ENCODE measurements at regions not wholly inside any gene's neighbourhood (a gene's known extent, or its start where the extent isn't known, plus 50 kb on each side); places are given as distances from the start of the nearest gene placed in this dataset.

DNA sequence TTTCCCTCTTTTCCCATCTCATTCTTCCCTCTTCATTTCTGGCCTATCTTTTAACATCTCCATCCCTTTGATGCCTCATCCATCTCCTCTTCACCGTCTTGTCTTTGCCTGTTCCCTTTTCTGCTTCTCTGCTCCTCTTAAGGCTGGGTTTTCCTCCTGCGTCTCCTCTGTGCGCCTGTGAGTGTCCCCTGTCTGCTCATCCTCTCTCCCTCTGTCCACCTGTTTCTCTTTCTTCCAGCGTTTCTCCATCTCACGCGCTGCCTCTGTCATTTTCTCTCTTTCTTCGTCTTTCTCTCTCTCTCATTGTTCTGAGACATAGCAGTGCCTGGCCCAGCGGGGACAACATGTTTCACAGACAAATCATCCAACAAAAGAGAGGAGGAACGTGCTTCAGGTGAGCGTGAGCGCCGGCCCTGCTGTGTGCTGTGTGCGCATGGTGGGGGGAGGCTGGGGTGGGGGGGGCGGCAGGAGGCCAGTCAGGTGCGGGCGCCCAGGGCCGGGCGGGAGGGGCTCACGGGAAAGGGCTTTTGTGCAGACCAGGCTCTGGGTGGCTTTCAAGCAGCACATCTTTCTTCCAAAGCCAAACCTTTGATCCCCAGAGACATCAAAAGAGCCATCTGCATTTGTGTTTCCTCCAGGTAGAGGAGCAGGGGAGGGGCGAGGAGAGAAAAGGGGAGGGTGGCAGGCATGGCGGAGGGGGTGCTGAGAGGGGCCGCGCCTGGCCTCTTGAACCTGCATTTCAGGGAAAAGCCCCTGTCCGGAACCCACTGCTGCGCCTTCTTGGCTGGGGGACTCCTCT lies 121.3 kb downstream of the VEGFA start:
- H3K27ac ChIP-seq, result no peak overlapping the region
- H3K4me3 ChIP-seq (ENCODE audit: low read depth in 1 of 2, low read length in 1 of 2), result no peak overlapping the region
- H3K36me3 ChIP-seq, result no peaks in the 10 kb centered on the region
- H3K27me3 ChIP-seq, result peaks cover 21% of the 10 kb centered on the region
- TF ChIP-seq CTCF (IDR thresholded peaks at IDR 0.05), result no peak
- no peaks in the 10 kb centered on the region for H3K9me3 ChIP-seq
- H3K4me1 ChIP-seq (ENCODE audit: control insufficient read depth in 1 of 2, insufficient read depth in 1 of 2, low read depth in 1 of 2, low read length in 1 of 2), result peaks cover 0 to 10% of the 10 kb centered on the region in 2 experiments

DNA sequence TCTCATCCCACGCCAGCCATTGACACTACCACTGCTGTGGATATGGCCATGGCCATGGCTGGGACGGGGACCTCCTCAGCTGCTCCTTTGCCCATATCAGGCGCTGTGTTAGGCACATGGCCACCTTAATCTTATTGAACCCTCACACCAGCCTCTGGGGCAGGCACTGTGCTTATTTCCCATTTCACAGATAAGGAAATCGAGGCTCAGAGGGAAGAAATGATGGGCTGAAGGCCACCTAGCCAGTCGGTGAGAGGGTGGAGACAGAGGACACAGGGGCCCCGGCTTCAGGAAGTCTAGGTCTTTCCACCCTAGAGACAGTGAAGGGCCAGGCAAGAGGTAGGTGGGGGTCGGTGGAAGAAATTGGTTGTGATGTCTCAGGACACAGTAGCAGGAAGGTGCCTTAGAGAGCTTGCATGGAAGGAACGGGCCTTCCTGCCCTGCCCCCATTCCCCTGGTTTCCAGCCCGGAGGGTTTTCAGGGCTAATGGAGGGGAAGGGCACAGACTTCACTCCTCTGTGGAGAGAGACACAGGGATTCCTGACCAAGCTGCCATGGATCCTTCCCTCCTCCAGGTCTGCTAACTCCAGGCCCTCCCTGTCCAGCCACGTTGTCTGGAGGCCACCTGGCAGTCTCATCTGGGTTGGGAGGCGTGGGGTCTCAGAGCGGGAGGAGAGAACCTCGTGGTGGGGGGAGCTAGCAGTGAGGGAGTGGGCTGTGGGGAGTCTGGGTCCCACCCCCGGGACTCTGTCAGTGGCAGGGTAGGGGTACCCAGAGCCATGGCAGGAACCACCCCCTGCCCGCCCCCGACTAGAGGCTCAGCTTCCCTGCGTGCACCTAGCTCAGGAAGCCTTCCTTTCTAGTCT lies 120.4 kb downstream of the VEGFA start:
- Histone ChIP-seq H3K4me1 (ENCODE audit: control insufficient read depth in 1 of 2, insufficient read depth in 1 of 2, low read depth in 1 of 2, low read length in 1 of 2) (peaks cover 0 to 10% of the 10 kb centered on the region in 2 experiments), H3K27ac (no peak overlapping the region), H3K36me3 (no peaks in the 10 kb centered on the region), H3K4me3 (ENCODE audit: low read depth in 1 of 2, low read length in 1 of 2) (no peak overlapping the region), H3K27me3 (peaks cover 21% of the 10 kb centered on the region), H3K9me3 (no peaks in the 10 kb centered on the region)
- TF ChIP-seq CTCF (IDR thresholded peaks at IDR 0.05), result no peak

GRCh38 chr6:43887906-43888683 lies 118.1 kb downstream of the VEGFA start:
- H3K4me3 ChIP-seq (ENCODE audit: low read depth in 1 of 2, low read length in 1 of 2), result no peak overlapping the region
- TF ChIP-seq CTCF (IDR thresholded peaks at IDR 0.05), result no peak
- no peak overlapping the region for H3K27ac ChIP-seq
- no peaks in the 10 kb centered on the region for H3K36me3 ChIP-seq
- H3K27me3 ChIP-seq, result peaks cover 21% of the 10 kb centered on the region
- peaks cover 0 to 10% of the 10 kb centered on the region in 2 experiments for H3K4me1 ChIP-seq (ENCODE audit: control insufficient read depth in 1 of 2, insufficient read depth in 1 of 2, low read depth in 1 of 2, low read length in 1 of 2)
- no peaks in the 10 kb centered on the region for H3K9me3 ChIP-seq

DNA sequence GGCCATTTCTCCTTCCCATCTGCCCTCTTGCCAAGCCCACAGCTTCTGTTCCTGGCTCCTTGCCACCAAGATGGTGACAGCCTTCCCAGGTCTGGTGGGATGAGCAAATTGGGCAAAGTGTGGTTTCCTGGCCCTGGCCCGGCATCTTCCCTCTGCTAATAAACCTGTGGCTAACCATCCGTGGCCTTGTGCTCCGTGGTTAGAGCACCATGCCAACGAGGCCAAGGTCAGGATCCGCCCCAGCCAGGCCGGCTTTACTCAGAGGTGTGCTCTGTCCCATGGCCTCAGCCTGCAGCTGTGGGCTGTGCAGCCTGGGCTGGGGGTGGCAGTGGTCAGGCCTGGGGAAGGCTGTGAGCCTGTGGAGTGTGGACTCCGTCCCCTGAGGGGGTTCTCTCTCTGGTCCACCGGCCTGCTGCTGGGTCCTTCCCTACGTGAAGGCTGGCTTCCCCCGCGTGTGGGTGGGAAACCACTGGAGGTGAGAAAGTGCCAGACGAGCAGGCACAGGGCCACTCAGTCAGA lies 117.4 kb downstream of the VEGFA start:
- no peak for TF ChIP-seq CTCF (IDR thresholded peaks at IDR 0.05)
- no peaks in the 10 kb centered on the region for H3K9me3 ChIP-seq
- H3K27ac ChIP-seq, result no peak overlapping the region
- H3K4me3 ChIP-seq (ENCODE audit: low read depth in 1 of 2, low read length in 1 of 2), result no peak overlapping the region
- peaks cover 0 to 10% of the 10 kb centered on the region in 2 experiments for H3K4me1 ChIP-seq (ENCODE audit: control insufficient read depth in 1 of 2, insufficient read depth in 1 of 2, low read depth in 1 of 2, low read length in 1 of 2)
- peaks cover 21% of the 10 kb centered on the region for H3K27me3 ChIP-seq
- no peaks in the 10 kb centered on the region for H3K36me3 ChIP-seq

DNA sequence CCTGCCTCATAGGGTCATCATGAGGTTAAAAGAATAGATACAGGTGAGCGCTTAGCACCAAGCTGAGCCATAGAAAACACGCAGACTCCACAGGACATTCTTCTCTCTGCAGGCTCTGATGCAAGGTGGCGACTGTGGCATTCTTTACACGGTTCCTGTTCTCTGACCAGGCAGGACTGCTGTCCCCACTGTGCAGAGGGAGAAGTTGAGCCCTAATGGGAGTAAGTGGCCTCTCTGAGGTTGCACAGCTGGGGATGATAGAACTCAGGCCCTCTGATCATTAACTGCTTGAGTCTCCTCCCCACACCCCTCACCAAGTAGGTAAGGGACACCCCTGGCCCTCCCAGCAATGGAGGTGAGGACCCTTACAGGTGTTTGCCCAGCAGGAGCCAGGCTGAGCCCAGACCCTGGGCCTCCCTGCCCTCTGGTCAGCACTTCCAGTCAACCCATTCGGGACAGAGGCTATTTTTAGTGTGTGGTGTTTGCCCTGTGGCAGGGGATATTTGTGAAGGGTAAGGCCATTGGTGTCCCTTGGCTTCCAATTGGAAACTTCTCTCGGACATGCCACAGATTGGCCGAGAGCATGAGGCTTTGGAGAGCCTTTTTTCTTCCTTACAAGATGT lies 116.8 kb downstream of the VEGFA start:
- Histone ChIP-seq H3K27ac (no peak overlapping the region), H3K9me3 (no peaks in the 10 kb centered on the region), H3K27me3 (peaks cover 19% of the 10 kb centered on the region), H3K4me1 (ENCODE audit: control insufficient read depth in 1 of 2, insufficient read depth in 1 of 2, low read depth in 1 of 2, low read length in 1 of 2) (peaks cover 0 to 10% of the 10 kb centered on the region in 2 experiments), H3K4me3 (ENCODE audit: low read depth in 1 of 2, low read length in 1 of 2) (no peak overlapping the region), H3K36me3 (no peaks in the 10 kb centered on the region)
- no peak for TF ChIP-seq CTCF (IDR thresholded peaks at IDR 0.05)

All from neutrophil (primary cell).